ENCODE measurements at regions not wholly inside any gene's neighbourhood (a gene's known extent, or its start where the extent isn't known, plus 50 kb on each side); places are given as distances from the start of the nearest gene placed in this dataset.
A peak's percentile ranks its signal among the peaks of the same experiment; 100 is the strongest.

DNA sequence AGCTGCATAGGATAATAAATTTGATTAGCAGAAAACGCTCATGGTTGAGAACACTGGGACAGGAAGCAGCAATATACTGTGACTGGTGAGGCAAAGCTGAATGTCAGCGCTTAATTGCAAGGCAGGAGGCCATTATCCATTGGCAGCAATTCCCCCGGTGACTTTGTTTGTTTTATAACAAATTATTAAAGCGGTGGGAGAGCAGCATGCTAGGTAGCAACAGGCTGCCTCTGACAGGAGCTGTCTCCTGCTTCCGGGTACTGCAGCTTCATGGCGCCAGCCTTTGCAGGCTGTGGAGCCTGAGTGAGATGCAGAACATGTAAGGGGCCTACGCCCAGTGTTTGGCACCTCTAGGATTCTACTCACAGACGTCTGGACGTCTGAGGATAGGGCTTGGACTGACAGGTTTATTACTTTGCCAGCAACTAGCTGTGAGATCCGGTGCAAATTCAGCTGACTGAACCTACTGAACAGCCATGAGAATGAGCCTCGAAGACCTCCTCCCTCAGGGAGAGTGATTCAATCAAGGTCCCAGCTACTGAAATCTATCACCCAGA lies 82.1 kb upstream of the SSTR1 start:
- TF ChIP-seq JUN (IDR thresholded peaks at IDR 0.05; ENCODE audit: borderline replicate concordance, insufficient read depth, insufficient read length, low read depth) (no peak), MYC (IDR thresholded peaks at IDR 0.05; ENCODE audit: low read depth, low read length) (no peak), GATA2 (IDR thresholded peaks at IDR 0.05; ENCODE audit: insufficient read depth, insufficient read length, low read depth, low read length) (no peak), FOS (IDR thresholded peaks at IDR 0.05; ENCODE audit: borderline replicate concordance, insufficient read depth, low read length) (no peak)
- TF ChIP-seq, protein P1, sequence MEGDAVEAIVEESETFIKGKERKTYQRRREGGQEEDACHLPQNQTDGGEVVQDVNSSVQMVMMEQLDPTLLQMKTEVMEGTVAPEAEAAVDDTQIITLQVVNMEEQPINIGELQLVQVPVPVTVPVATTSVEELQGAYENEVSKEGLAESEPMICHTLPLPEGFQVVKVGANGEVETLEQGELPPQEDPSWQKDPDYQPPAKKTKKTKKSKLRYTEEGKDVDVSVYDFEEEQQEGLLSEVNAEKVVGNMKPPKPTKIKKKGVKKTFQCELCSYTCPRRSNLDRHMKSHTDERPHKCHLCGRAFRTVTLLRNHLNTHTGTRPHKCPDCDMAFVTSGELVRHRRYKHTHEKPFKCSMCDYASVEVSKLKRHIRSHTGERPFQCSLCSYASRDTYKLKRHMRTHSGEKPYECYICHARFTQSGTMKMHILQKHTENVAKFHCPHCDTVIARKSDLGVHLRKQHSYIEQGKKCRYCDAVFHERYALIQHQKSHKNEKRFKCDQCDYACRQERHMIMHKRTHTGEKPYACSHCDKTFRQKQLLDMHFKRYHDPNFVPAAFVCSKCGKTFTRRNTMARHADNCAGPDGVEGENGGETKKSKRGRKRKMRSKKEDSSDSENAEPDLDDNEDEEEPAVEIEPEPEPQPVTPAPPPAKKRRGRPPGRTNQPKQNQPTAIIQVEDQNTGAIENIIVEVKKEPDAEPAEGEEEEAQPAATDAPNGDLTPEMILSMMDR (IDR thresholded peaks at IDR 0.05; ENCODE audit: extremely low read depth in 1 of 2, insufficient read depth in 1 of 2, low read depth in 1 of 2, low read length in 2 of 2) = no peak
- no peaks in the 10 kb centered on the region for H3K36me3 ChIP-seq (ENCODE audit: control insufficient read depth in 2 of 2, extremely low read depth in 1 of 2, insufficient read depth in 2 of 2, low read length in 2 of 2)
- H3K9ac ChIP-seq (replicated peaks; ENCODE audit: extremely low read depth, insufficient read depth, low read length) = no peak overlapping the region
- H2AFZ ChIP-seq (ENCODE audit: low read depth, low read length) = no peak overlapping the region
- no peak overlapping the region for H3K4me2 ChIP-seq (ENCODE audit: insufficient read depth, low read length)
- H3K27ac ChIP-seq (ENCODE audit: insufficient read depth, low read depth, low read length) = no peak overlapping the region
- intact Hi-C loops (cut with micrococcal nuclease) (no loop called here), dilution Hi-C loops (cut with MboI; ENCODE audit: extremely low pct_ligation_motif_present, low sequenced_read_pairs) (no loop called here)
- no peaks in the 10 kb centered on the region for H3K27me3 ChIP-seq (ENCODE audit: control insufficient read depth in 2 of 2, insufficient read depth in 2 of 2, low read length in 2 of 2)
- no peaks in the 10 kb centered on the region for H3K9me3 ChIP-seq (replicated peaks; ENCODE audit: control insufficient read depth, insufficient read depth, low read length)
- no peaks in the 10 kb centered on the region for H4K20me1 ChIP-seq (replicated peaks; ENCODE audit: control insufficient read depth, extremely low read depth, insufficient read depth, low read length)
- H3K9me1 ChIP-seq (replicated peaks; ENCODE audit: control insufficient read depth, extremely low read depth, insufficient read depth, low read length) = no peaks in the 10 kb centered on the region
- CTCF ChIA-PET = interaction anchor here (0.6 to 1.7 kb wide), 3 partner anchors 10 to 20 kb away, joined by 3 to 5 read pairs (median 4); no protein-coding TSS in a partner anchor
- H3K79me2 ChIP-seq (ENCODE audit: control insufficient read depth, insufficient read depth, low read length) = no peaks in the 10 kb centered on the region
- BruUV-seq (replicated peaks) = no TSS peak
- DNase-seq (ENCODE audit: low read depth, low spot score) (peak; percentile 4), FAIRE-seq (no peak)
- H3K4me3 ChIP-seq (replicated peaks in 1 of 3; ENCODE audit: insufficient read depth in 1 of 3, low read depth in 1 of 3, low read length in 3 of 3) = no peak overlapping the region
- no peaks in the 10 kb centered on the region for H3K4me1 ChIP-seq (ENCODE audit: control insufficient read depth, extremely low read depth, insufficient read depth, low read length)
- POLR2A ChIA-PET = no interaction called here

DNA sequence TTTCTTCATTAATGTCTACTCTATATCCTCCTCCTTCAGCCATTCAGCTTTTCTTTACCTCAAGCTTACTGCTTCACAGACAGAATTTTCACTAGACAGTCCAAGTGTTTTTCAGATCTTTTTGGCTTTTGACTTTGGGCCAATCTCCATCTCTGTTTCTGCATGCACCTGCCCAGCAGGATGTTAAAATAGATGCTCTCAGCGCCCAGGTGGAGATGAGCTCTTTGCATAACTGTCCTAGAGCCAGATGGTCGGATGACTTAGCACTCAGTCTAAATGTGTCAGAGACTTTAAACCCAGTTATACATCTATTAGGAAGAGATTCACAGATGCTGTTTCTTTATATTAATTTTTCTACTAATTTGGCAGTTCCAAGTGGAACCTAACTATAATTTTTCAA lies 80.3 kb upstream of the SSTR1 start:
- H2AFZ ChIP-seq (ENCODE audit: low read depth, low read length) = no peak overlapping the region
- TF ChIP-seq POLR2AphosphoS5 (IDR thresholded peaks at IDR 0.05; ENCODE audit: insufficient read depth, low read depth, low read length) (no peak), MYC (IDR thresholded peaks at IDR 0.05; ENCODE audit: low read depth, low read length) (no peak), EZH2 (IDR thresholded peaks at IDR 0.05; ENCODE audit: borderline replicate concordance, low read depth, low read length, severe bottlenecking) (no peak), FOS (IDR thresholded peaks at IDR 0.05; ENCODE audit: borderline replicate concordance, insufficient read depth, low read length) (no peak), JUN (IDR thresholded peaks at IDR 0.05; ENCODE audit: borderline replicate concordance, insufficient read depth, insufficient read length, low read depth) (no peak), POLR2A (IDR thresholded peaks at IDR 0.05; ENCODE audit: low read depth, low read length) (no peak), GATA2 (IDR thresholded peaks at IDR 0.05; ENCODE audit: insufficient read depth, insufficient read length, low read depth, low read length) (no peak)
- TF ChIP-seq, protein P2, sequence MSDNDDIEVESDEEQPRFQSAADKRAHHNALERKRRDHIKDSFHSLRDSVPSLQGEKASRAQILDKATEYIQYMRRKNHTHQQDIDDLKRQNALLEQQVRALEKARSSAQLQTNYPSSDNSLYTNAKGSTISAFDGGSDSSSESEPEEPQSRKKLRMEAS (IDR thresholded peaks at IDR 0.05; ENCODE audit: insufficient read depth, insufficient read length) = no peak
- TF ChIP-seq, protein P1 (IDR thresholded peaks at IDR 0.05; ENCODE audit: extremely low read depth in 1 of 2, insufficient read depth in 1 of 2, low read depth in 1 of 2, low read length in 2 of 2) = no peak
- ChIA-PET CTCF (interaction anchor here (1.7 kb wide), 1 partner anchor 11 kb away, joined by 4 read pairs; no protein-coding TSS in a partner anchor), POLR2A (no interaction called here)
- no peaks in the 10 kb centered on the region for H3K4me1 ChIP-seq (ENCODE audit: control insufficient read depth, extremely low read depth, insufficient read depth, low read length)
- DNase-seq (ENCODE audit: low read depth, low spot score) (no peak), FAIRE-seq (no peak)
- H3K27me3 ChIP-seq (ENCODE audit: control insufficient read depth in 2 of 2, insufficient read depth in 2 of 2, low read length in 2 of 2) = no peaks in the 10 kb centered on the region
- H3K79me2 ChIP-seq (ENCODE audit: control insufficient read depth, insufficient read depth, low read length) = no peaks in the 10 kb centered on the region
- H3K27ac ChIP-seq (ENCODE audit: insufficient read depth, low read depth, low read length) = no peak overlapping the region
- no peak overlapping the region for H3K4me2 ChIP-seq (ENCODE audit: insufficient read depth, low read length)
- intact Hi-C loops (cut with micrococcal nuclease) = no loop called here
- no peak overlapping the region for H3K9ac ChIP-seq (replicated peaks; ENCODE audit: extremely low read depth, insufficient read depth, low read length)
- no peaks in the 10 kb centered on the region for H3K9me1 ChIP-seq (replicated peaks; ENCODE audit: control insufficient read depth, extremely low read depth, insufficient read depth, low read length)
- no peaks in the 10 kb centered on the region for H3K36me3 ChIP-seq (ENCODE audit: control insufficient read depth in 2 of 2, extremely low read depth in 1 of 2, insufficient read depth in 2 of 2, low read length in 2 of 2)
- H4K20me1 ChIP-seq (replicated peaks; ENCODE audit: control insufficient read depth, extremely low read depth, insufficient read depth, low read length) = no peaks in the 10 kb centered on the region
- H3K4me3 ChIP-seq (replicated peaks in 1 of 3; ENCODE audit: insufficient read depth in 1 of 3, low read depth in 1 of 3, low read length in 3 of 3) = no peak overlapping the region
- H3K9me3 ChIP-seq (replicated peaks; ENCODE audit: control insufficient read depth, insufficient read depth, low read length) = no peaks in the 10 kb centered on the region
- BruUV-seq (replicated peaks) = no TSS peak
- dilution Hi-C loops (cut with MboI; ENCODE audit: extremely low pct_ligation_motif_present, low sequenced_read_pairs) = no loop called here
